DMS153 treated with DMSO at 0.1 percent for 48 hours (cell line): ENCODE measurements at regions not wholly inside any gene's neighbourhood (a gene's known extent, or its start where the extent isn't known, plus 50 kb on each side); places are given as distances from the start of the nearest gene placed in this dataset.
"Not testable (repeated sequence)": the region's sequence is repeated elsewhere in the genome, so short reads cannot be mapped to it uniquely, and the experiment has no call there.

Experiments
- DNase-seq: peaks from one replicate; lab custom pipeline; 2025; ENCODE audit not compliant: unreplicated experiment; lab: John Stamatoyannopoulos, UW

GRCh38 chr20:56724241-56724757, 95.2 kb downstream of the TFAP2C start:
- DNase-seq: no peak

- no peak for DNase-seq
Observed at GRCh38 chr20:56730003-56730402, 100.9 kb downstream of the TFAP2C start.

GRCh38 chr20:56730996-56731395, 101.9 kb downstream of the TFAP2C start:
- DNase-seq: no peak

DNA sequence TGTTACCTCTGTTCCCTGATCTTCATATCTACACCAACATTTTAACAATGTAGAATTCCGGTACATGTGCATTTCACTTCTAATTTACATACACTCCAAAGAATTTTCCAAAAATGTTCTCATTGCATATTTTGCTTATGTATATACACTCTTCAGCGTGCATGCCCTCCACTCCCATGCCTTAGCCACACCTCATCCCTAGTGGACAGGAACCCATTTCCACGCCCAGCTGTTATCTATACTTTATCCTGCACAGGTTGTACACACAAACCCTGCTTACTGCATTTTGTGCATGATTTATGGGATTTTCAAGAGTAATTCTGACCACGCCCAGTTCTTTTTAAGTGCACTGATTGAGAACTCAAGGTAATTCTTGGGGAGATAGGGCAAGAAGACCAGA, 102.4 kb downstream of the TFAP2C start:
- DNase-seq: no peak

DNA sequence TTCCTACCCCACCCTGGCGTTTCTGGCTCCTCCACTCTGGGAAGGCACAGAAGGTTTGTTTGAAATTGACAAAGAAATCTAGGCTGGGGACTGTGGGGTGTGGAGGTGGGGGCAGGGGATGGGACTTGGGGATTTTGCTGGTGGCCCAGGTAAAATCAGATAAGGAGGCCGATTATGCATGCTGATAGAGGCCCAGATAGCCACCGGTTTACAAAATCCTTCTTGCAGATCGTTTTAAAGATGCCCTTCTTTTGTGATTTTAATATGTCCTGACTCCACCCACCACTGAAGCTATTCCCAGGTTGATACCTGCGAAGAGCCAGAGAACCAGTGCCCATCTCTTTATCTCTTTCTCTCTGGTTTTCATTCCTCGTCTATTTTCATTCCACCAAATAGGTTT, 104.9 kb downstream of the TFAP2C start:
- no peak for DNase-seq

DNA sequence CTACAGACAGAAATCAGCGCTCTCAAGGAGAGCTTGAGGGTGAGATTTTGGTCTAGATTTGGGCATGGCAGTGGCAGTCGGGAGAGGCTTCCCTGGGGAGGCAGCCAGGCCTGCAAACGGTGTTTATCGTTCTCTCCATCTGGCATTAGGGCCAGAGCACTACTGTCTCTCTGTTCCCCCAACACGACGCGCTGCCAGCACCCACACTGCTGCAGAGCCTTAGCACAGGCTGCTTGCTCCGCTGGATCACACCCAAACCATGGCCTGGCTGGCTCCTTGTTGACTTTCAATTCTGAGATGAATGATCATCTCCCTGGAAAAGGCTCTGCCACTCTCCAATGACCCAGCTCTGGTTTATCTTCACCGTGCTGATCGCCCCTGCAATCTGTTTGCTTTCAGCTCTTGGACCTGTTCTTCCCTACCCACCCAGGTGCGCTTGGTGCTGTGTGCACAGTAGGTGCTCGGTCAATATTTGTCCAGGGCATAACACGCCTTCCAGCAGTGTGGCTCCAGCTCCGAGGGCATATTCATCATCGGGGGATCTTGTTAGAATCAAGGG, 106.1 kb downstream of the TFAP2C start:
- peak; percentile 7 for DNase-seq

DNA sequence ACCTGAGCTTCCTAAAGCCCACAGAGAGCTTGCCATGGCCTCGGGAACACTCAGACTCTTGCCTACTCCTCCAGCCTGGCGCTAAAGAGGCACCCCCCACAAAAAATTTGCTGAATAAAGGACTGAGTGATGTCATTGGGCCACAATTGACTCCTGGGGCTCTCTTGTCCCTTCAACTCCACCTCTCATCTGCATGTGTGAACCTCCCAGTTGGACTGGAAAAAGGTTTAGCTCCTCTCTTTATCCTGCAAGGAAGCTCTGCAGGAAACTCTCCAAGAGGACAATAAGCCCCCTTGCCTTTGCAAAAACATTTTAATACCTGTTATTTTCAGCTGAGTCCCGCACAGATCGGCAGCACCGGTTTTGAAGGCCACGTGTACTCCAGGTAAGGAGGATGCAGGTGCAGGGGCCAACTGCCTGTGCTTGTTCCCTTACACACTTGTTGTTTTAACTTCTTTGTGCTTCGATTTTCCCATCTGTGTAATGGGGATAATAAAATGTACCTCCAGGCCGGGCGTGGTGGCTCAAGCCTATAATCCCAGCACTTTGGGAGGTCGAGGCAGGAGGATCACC, 107.3 kb downstream of the TFAP2C start:
- no peak for DNase-seq

DNA sequence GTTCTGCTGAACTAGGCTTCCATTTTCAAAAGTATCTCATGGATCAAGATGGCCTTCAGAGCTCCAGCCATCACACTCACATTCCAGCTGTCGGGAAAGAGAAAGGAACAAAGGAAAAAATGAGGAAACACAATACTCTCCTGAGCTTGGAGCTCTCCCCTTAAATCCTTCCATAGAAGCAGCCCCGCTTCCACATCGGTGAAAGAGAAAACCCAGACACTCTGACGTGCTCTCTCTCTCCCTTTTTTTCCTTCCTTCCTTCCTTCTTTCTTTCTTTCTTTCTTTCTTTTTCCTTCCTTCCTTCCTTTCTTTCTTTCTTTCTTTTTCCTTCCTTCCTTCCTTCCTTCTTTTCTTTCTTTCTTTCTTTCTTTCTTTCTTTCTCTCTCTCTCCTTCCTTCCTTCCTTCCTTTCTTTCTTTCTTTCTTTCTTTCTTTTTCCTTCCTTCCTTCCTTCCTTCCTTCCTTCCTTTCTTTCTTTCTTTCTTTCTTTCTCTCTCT, 115.3 kb downstream of the TFAP2C start:
- DNase-seq: not testable (repeated sequence)

DNA sequence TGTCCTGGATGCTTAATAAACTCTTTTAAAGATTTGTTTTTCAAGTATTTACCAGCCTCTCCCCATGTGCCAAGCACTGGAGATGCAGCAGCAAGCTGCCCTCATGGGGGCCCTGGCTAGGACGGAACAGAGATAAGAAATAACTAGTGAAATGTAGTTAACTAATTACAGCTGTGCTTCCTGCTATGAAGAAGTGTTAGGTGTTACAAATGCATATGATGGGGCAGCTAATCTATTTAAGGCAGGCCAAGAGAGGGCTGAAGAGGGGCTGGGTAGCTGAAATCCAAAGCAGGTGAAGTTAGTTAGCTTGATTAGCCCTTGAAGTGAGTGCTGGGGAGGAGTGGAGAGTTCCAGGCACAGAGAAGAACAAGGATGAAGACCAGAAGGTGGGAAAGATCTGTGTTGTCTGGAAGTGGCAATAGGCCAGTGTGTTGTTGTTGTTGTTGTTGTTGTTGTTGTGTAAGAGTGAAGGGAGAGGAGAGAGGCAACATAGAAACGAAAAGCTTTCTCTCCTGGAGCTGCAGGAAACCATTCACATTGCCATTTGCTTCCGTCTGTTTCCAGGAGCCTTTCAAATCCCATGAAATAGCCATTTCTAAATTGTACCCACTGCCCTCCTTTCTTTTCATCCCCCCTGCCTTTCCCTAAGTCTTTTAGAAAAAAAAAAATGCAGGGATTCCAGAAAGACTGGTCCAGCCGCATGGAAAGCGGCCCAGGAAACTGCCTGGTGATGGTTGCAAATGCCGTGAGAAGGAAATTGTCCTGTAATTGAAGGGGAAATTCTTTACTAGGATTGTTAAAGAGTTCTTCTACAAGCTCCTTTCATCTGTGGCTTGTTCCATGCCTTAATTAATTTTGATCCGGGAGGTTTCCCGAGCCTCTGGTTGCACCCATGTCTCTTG, 119.6 kb downstream of the TFAP2C start:
- no peak for DNase-seq

- DNase-seq: no peak
Observed at GRCh38 chr20:56750430-56750829, 121.3 kb downstream of the TFAP2C start.

GRCh38 chr20:56752274-56752673, 123.2 kb downstream of the TFAP2C start:
- DNase-seq: no peak

DNA sequence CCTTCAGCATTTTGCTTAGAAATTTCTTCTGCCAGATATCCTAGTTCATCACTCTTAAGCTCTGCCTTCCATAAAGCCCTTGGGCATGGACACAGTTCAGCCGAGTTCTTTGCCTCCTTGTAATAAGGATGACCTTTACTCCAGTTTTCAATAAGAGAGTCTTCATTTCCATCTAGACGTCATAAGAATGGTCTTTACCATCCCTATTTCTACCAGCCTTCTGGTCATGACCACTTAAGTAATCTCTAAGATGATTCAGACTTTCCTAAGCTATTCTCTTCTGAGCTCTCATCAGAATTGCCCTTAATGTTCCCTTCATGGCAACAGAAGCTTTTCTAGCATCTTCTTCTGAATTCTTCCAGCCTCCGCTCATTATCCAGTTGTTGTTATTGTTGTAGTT, 126.1 kb downstream of the TFAP2C start:
- no peak for DNase-seq

GRCh38 chr20:56756658-56757057, 127.6 kb downstream of the TFAP2C start:
- DNase-seq: not testable (repeated sequence)

GRCh38 chr20:56758706-56759105, 129.6 kb downstream of the TFAP2C start:
- DNase-seq: no peak

DNA sequence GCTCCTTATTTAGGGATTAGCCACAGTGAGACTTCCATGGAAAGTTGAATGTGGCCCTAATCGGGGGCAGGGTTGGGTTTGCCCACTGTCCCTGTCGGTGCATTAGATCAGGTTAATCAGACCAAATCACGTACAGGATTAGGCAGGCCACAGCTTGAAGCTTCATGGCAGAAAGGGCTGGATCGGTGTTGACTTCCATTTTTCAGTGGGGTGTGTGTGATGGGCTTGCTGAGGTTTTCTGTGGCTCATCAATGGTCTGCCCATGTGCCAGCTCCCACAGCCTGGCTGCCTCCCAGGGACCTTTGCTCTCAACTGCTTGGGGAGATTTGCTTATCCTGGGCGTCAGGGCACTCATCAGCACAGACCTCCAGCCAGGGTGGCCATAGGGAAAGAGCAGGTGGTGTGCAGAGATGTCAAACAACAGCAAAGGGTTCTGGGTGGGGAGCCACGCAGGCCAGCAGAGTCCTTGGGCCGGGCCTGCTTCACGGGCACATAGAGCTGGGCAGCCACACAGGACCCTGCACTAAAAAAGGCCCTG, 130.7 kb downstream of the TFAP2C start:
- no peak for DNase-seq

GRCh38 chr20:56760610-56761009, 131.5 kb downstream of the TFAP2C start:
- DNase-seq: no peak

DNA sequence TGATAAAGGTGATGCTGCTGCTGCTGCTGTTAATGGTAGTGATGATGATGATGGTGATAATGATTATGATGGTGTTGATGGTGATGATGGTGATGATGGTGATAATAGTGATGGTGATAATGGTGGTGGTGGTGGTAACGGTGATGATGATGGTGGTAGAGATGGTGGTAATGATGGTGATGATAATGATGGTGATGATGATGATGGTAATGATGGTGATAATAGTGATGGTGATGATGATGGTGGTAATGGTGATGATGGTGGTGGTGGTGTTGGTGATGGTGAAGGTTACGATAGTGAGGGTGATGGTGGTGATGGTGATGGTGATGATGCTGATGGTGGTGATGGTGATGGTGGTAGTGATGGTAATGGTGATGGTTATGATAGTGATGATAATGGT, 132.3 kb downstream of the TFAP2C start:
- DNase-seq: no peak

GRCh38 chr20:56762401-56762800, 133.3 kb downstream of the TFAP2C start:
- no peak for DNase-seq

- no peak for DNase-seq
Observed at GRCh38 chr20:56762829-56763228, 133.7 kb downstream of the TFAP2C start.

- no peak for DNase-seq
Observed at GRCh38 chr20:56764671-56765070, 135.6 kb downstream of the TFAP2C start.
